Liver (tissue), 8 donors: ENCODE measurements at regions not wholly inside any gene's neighbourhood (a gene's known extent, or its start where the extent isn't known, plus 50 kb on each side); places are given as distances from the start of the nearest gene placed in this dataset.

Experiments used
- DNase-seq: peaks from one replicate; pipeline ENCODE4 v3.0.0-alpha.2; 2017; ENCODE audit warnings: low spot score
- H3K27ac ChIP-seq, 2 donors: one replicate each; pipeline ENCODE4 v1.7.0; 2013; ENCODE audit warnings: inconsistent platforms in 2 of 2, low read length in 2 of 2, control low read depth in 1 of 2, low read depth in 1 of 2, mild to moderate bottlenecking in 1 of 2
- H3K27me3 ChIP-seq, 4 donors: one replicate each; pipeline versions ENCODE4 v1.6.1 to v1.7.0; 2013; ENCODE audit warnings: low read length in 3 of 4, inconsistent platforms in 1 of 4, mild to moderate bottlenecking in 1 of 4, moderate library complexity in 1 of 4; ENCODE audit not compliant: control insufficient read depth in 4 of 4, insufficient read depth in 4 of 4
- H3K36me3 ChIP-seq, 4 donors: one replicate each; pipeline versions ENCODE4 v1.6.1 to v1.7.0; 2013; ENCODE audit warnings: low read length in 3 of 4, mild to moderate bottlenecking in 3 of 4, low read depth in 1 of 4, moderate library complexity in 1 of 4; ENCODE audit not compliant: control insufficient read depth in 4 of 4, insufficient read depth in 3 of 4
- H3K4me1 ChIP-seq, 4 donors: one replicate each; pipeline versions ENCODE4 v1.6.1 to v1.7.0; 2013; ENCODE audit warnings: low read length in 3 of 4, mild to moderate bottlenecking in 3 of 4, moderate library complexity in 1 of 4; ENCODE audit not compliant: control insufficient read depth in 4 of 4, insufficient read depth in 4 of 4
- H3K4me3 ChIP-seq, 3 donors: one replicate each; pipeline versions ENCODE4 v1.6.1 to v1.7.0; 2013; ENCODE audit warnings: low read length in 3 of 3, control low read depth in 1 of 3, low read depth in 1 of 3, mild to moderate bottlenecking in 1 of 3
- H3K9ac ChIP-seq, 2 donors: one replicate each; pipeline ENCODE4 v1.7.0; 2013; ENCODE audit warnings: low read length in 2 of 2, mild to moderate bottlenecking in 2 of 2, moderate library complexity in 2 of 2, control low read depth in 1 of 2, low read depth in 1 of 2
- H3K9me3 ChIP-seq, 4 donors: one replicate each; pipeline versions ENCODE4 v1.6.1 to v1.7.0; 2013; ENCODE audit warnings: low read length in 3 of 4; ENCODE audit not compliant: control insufficient read depth in 4 of 4
- CTCF ChIP-seq: fragments of 150-350 bp; IDR thresholded peaks from 2 replicates; pipeline ENCODE4 v1.5.1; 2017; ENCODE audit warnings: improper control_type of control experiment, low read depth, low read length; ENCODE audit not compliant: missing input control
- EGR1 ChIP-seq, 2 donors: IDR thresholded peaks; 2 replicates each; pipeline ENCODE4 v1.6.1; 2016 to 2018; ENCODE audit warnings: antibody characterized with exemption in 2 of 2, low read depth in 2 of 2
- FOXA1 ChIP-seq: IDR thresholded peaks from 2 replicates; pipeline ENCODE4 v1.6.1; 2016; ENCODE audit warnings: antibody characterized with exemption
- FOXA2 ChIP-seq: IDR thresholded peaks from 2 replicates; pipeline ENCODE4 v1.6.1; 2016; ENCODE audit warnings: antibody characterized with exemption
- GABPA ChIP-seq, 2 donors: IDR thresholded peaks in 1 of 2; conservative IDR thresholded peaks in 1 of 2; 2 replicates each; pipeline ENCODE4 v1.6.1; 2016; ENCODE audit warnings: antibody characterized with exemption in 2 of 2, mild to moderate bottlenecking in 1 of 2, moderate library complexity in 1 of 2
- NR2F2 ChIP-seq: IDR thresholded peaks from 2 replicates; pipeline ENCODE4 v1.6.1; 2016; ENCODE audit warnings: antibody characterized with exemption
- RAD21 ChIP-seq, 2 donors: IDR thresholded peaks; 2 replicates each; pipeline ENCODE4 v1.6.1; 2016; ENCODE audit warnings: antibody characterized with exemption in 2 of 2, mild to moderate bottlenecking in 2 of 2
- REST ChIP-seq: IDR thresholded peaks from 2 replicates; pipeline ENCODE4 v1.6.1; 2016; ENCODE audit warnings: antibody characterized with exemption, mild to moderate bottlenecking
- RXRA ChIP-seq, 2 donors: IDR thresholded peaks; 2 replicates each; pipeline ENCODE4 v1.6.1; 2017 to 2018; ENCODE audit warnings: antibody characterized with exemption in 2 of 2, mild to moderate bottlenecking in 1 of 2
- YY1 ChIP-seq: IDR thresholded peaks from 2 replicates; pipeline ENCODE4 v1.6.1; 2016; ENCODE audit warnings: antibody characterized with exemption, mild to moderate bottlenecking
- WGBS: extraction: QIAGEN DNeasy Blood & Tissue Kit; methylation state at CpG from one replicate; pipeline ENCODE4 v1.1.7; 2013; 5-methylcytosine and 5-hydroxymethylcytosine counted together
- donor health status: healthy.
- donor health status: healthy.
- donor health status: healthy.
- donor health status: healthy.
- donor health status: healthy.

- TF ChIP-seq CTCF (no peak), EGR1 (IDR thresholded peaks at IDR 0.05; ENCODE audit: low read depth in 2 of 2) (no peak), RAD21 (IDR thresholded peaks at IDR 0.05) (no peak), NR2F2 (no peak), RXRA (IDR thresholded peaks at IDR 0.05) (no peak), FOXA1 (no peak), GABPA (IDR thresholded peaks at IDR 0.05 in 1 of 2, conservative IDR thresholded peaks at IDR 0.05 in 1 of 2) (no peak), FOXA2 (no peak)
Measured at GRCh38 chr21:28801906-28802305, 190.8 kb downstream of the LTN1 start (continued).

- H3K27ac ChIP-seq = no peak overlapping the region
- no peaks in the 10 kb centered on the region for H3K9me3 ChIP-seq
- no peak for DNase-seq
- H3K9ac ChIP-seq = no peak overlapping the region
- no peaks in the 10 kb centered on the region for H3K4me1 ChIP-seq
- no peak overlapping the region for H3K4me3 ChIP-seq
- H3K36me3 ChIP-seq = no peaks in the 10 kb centered on the region
- no peak for TF ChIP-seq GABPA (IDR thresholded peaks at IDR 0.05 in 1 of 2, conservative IDR thresholded peaks at IDR 0.05 in 1 of 2)
- TF ChIP-seq REST = no peak
- TF ChIP-seq YY1 = no peak
- no peak for TF ChIP-seq EGR1 (IDR thresholded peaks at IDR 0.05; ENCODE audit: low read depth in 2 of 2)
- no peaks in the 10 kb centered on the region for H3K27me3 ChIP-seq
- 97% methylated on average over 7 of the region's 7 CpGs for WGBS
Measured at GRCh38 chr21:28799926-28800325, 192.8 kb downstream of the LTN1 start.

- Histone ChIP-seq H3K36me3 (no peaks in the 10 kb centered on the region), H3K9me3 (no peaks in the 10 kb centered on the region), H3K4me1 (no peaks in the 10 kb centered on the region), H3K27ac (no peak overlapping the region), H3K9ac (no peak overlapping the region), H3K27me3 (no peaks in the 10 kb centered on the region), H3K4me3 (no peak overlapping the region)
- no peak for DNase-seq
- TF ChIP-seq RXRA (IDR thresholded peaks at IDR 0.05) (no peak), CTCF (no peak), FOXA2 (no peak), FOXA1 (no peak)
- 80% methylated on average over 1 of the region's 1 CpG for WGBS
Measured at GRCh38 chr21:28798798-28799197, 193.9 kb downstream of the LTN1 start.
